Kidney capillary endothelial cell (primary cell): ENCODE measurements at regions not wholly inside any gene's neighbourhood (a gene's known extent, or its start where the extent isn't known, plus 50 kb on each side); places are given as distances from the start of the nearest gene placed in this dataset.

Source experiments
- DNase-seq: peaks from one replicate; pipeline ENCODE4 v3.0.0-alpha.2; 2018; ENCODE audit warnings: low spot score

DNA sequence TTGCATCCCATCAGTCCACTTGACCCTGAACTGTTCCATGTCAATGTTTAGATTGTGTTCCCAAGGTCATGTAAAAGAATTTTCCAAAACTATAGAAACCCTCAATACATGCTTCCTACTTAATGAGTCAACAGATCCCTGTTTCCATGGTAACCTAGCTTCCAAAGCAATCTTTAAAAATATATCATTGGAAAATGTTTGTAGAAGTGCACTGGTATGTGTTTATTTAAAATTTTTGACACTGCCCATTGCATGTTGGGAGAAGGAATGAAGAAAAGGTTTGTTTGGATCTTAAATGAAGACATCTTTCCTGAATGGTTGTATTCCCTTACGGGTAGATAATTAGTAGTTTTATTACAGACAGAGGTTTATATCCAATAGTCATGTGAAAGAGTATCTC lies 345.3 kb downstream of the GABRG1 start:
- no peak for DNase-seq

GRCh38 chr4:45776146-45776545 lies 347.7 kb downstream of the GABRG1 start:
- peak; percentile 7 for DNase-seq

DNA sequence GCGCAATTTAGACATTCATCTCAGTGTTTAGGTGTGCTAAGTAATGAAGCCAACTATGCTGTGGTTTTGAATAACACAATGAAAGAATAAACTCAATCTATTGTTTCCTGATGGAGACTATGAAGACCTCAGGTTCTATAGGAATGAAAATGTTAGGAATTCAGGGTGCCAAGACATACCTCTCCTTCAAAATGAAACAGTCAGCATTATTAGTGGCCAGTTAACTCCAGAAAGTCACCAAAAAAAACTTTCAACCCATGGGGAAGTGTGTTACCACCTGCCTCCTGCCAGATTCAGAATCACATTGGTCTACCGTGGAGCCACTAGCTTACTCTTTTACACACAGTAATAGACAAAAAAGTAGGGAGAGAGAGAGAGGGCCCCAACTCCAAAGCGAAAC lies 352.9 kb downstream of the GABRG1 start:
- DNase-seq, result no peak

DNA sequence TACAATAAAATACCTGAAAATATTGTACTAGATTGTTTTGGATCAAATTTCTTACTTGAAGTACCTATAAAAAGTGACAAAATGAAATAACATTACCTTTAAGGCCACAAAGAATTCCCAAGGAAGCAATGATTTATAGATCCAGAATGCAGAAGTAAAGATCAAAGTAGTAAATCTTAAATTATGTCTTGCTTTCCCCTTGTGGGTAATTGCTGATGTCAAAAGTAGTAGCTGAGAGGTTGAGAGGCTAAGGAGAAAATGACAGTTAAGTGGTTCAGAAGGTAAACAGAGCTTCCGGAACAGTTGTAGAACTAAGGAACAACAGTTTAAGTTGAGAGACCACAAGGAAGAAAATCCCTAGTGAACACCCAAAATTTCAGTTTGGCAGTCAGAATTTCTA lies 358.3 kb downstream of the GABRG1 start:
- DNase-seq, result no peak

DNA sequence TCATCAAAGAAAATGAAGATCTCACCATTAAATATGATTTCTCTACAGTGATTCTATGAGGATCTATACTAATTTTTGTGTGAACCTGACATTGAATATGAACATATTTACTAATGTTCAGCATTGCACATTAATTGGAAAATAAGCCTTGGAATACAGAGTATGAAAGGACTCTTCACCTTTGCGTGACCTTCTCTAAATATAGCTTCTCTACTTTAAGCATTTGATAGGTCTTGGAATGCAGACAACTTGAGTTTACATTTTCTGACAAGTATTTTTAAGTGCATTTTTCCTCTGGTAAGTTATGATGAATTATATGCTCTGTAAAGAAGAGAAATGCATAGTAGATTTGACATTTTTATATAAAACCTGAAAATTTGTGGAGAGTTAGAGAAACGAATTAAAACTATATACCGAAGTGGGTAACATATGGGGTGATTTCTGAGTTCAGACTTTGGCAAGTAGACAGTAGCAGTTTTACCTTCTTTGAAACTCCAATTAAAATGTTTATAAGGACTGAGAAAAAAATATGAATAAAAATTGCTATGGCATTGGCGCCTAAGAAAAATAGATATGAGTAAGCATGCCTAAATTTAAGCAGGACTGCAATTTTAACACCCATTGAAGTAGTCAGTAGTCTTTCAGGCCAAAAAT lies 371.9 kb downstream of the GABRG1 start:
- DNase-seq, result no peak

GRCh38 chr4:45750721-45751120 lies 373.1 kb downstream of the GABRG1 start:
- DNase-seq, result no peak

DNA sequence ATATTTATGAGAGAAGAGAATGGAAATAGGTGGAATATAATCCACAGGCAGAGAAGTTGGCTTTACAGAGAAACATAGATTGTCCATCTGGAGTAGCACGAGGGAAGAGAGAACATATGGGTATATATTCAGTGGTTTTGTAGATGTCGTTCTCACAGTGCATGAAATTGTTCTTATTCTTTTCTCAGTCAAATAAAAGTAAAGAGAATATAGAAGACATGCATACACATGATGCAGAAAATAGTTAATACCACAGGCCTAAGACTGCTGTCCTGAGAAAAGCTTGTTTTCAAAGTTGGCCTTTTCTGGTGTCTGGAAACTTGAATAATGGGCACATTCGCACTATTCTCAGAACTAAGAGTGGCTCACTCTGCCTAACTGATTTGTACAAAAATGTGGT lies 378.1 kb downstream of the GABRG1 start:
- DNase-seq, result no peak

DNA sequence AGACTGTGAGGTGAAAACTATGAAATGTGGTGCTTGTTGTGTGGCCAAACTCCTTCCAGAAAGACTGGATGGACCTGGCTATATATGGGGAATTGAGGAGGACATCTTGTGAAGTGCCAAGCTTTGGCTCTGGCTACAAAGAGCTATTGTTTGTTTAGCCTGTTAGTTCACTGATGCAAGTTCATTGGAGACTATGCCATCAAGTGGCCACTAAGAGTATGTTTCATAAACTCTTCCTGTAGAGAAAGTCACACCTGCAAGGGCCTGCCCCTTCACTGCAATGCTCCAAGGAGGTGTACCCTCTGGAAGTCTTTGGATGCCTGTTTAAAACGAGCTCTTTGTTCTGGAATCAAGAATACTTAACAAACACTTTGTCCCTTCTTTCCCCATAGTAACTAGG lies 382.0 kb downstream of the GABRG1 start:
- no peak for DNase-seq

DNA sequence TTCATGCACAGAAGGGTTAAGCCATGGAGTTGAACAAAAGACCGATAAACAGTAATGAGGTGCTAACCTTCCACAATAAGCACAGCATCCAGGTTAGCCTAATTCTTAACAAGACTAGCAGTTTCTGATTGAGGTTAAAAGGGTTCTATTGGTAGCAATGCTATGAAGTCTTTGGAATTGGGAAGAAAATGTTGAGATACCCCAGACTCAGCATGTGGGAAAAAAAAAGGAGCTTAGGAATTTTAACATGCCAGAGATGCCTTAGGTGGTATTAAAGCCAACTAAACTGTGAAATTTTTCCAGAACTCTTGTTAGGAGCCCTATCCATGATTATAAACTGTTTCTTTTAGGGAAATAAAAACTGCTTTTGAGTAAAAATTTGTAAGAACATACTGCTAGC lies 391.7 kb downstream of the GABRG1 start:
- DNase-seq, result no peak

DNA sequence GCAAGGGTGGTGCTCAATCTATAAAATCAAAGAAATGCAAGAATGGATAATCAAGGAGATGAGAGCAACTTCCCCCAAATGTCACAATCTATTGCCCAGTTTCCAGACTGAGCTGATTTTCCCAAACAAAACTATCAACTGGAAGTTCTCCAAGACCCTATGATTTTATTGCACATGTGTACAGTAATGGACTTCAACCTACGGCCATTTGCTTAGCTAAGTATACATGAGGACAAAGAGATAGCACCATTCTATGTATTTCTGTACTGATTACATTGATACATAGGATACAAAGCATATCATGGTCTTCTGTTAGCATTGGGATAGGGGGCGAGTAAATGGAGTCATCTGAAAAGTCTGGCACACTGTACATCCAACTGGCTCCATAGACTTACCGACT lies 407.8 kb downstream of the GABRG1 start:
- DNase-seq, result no peak

DNA sequence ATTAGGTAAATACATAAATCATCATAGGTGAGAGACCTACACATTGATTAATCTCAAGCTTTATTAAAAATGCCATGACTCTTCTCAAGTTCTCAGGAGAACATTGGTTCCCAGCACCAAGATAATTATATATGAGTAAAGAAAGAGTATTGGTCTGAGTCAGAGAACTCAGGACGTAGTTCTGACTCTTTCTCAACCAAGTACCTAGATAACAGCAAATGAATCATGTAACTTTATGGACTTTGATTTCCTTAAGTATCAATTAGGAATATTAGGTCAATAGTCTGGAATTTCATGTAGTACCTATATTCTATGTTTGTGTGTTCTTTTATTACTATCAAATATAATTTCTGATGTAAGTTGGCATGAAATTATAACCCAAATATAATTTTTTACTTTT lies 409.9 kb downstream of the GABRG1 start:
- DNase-seq, result no peak

DNA sequence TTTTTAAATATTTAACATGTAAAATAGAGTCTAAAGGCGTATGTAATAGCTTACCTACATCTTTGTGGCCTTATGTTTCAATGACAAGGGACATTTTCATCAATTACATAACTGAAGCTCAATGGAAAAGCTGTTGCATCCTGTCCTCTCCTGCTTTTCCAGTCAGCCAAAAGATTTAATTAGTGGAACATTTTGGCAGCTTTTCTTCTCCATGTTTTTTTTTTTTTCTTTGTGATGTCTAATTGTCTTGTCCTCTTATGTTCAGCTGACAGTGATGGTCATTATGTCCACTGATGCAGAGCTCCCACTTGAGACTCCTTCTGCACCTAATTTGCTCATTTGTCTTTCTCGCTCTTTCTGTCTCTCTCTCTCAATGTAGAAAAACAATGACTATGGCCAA lies 422.2 kb downstream of the GABRG1 start:
- DNase-seq, result no peak

- no peak for DNase-seq
Observed at GRCh38 chr4:45693746-45694145, 430.1 kb downstream of the GABRG1 start.

DNA sequence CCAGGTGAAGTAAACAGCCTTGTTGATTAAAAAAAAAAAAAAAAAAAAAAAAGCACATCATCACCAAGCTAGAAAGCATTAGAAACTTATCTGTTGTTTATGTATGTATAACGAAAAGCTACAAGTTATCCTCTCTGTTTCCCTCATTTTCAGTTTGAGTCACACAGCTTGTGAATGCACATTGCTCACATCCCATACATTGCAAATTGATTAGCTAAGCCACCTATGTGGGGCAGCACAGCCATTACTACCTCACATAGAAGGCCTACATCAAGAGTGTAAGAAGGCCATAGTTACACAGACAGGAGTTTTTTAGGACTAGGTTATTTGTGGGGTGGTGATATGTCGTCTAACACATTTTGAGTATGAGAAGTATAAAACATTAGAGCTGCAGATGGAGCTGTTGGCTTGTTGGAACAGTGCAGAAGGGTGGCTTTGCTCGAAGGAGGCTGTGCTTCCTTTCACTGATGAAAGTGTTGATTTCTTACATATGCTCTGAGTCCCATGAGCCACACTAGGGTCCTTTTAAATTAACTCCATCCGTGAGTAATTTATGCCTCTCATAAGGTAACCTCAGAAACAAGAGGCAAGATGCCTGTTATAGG lies 431.6 kb downstream of the GABRG1 start:
- DNase-seq, result no peak

DNA sequence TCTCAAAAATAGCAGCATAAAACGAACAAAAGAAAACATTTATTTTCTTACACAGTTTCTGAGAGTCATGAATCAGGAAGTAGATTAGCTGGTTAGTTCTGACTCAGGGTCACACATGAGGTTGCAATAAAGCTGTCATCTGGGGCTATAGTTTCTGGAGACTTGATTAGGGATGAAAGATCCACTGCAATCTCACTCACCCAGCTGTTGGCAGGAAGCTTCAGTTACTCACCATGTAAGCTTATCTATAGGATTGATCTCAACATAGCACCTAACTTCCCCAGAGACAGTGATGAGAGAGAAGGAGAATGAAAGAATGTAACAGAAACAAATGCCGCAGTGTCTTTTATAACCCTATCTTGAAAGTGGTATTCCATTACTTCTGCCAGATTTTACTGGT lies 435.5 kb downstream of the GABRG1 start:
- DNase-seq, result no peak

DNA sequence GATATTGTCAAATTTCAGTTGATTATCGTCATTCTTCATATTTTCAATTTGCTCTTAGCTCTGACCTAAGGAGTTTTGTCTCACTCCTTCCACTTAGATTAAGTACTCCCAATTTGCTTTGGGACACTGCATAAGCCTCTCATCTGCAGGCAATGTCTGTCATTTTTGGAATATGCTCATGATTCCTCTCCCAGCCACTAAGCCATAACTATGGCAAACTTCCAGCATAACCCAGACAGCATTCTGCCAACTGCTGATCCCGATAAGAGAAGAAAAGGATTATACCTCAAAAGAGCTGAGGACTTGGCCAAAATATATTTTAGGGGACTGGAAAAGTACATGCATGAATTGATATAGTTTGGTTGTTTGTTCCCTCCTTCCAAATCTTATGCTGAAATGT lies 444.4 kb downstream of the GABRG1 start:
- no peak for DNase-seq

GRCh38 chr4:45668128-45668527 lies 455.7 kb downstream of the GABRG1 start:
- DNase-seq, result no peak

DNA sequence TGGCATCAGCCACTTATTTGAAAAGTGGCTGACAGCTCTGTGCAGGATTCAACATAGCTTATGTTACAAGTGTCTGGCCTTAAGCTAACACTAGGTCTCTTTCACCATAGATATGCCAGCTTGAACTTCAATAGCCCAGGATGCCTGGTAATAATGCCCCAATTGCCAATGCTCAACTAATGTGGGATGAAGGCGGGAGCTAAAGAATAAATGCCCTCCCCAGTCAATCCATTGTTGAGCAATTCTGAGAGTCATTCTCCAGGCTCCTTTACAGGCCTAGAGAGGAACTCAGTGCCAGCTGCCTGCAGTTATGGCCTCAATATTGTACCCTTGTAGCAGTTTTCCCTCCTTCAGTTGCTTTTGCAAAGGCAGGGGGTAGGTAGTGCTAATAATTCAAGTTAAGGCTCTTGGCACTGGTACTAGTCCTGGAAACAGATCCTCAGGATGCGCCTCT lies 460.2 kb downstream of the GABRG1 start:
- no peak for DNase-seq

GRCh38 chr4:45663003-45663402 lies 460.9 kb downstream of the GABRG1 start:
- DNase-seq, result no peak

GRCh38 chr4:45661893-45662292 lies 462.0 kb downstream of the GABRG1 start:
- no peak for DNase-seq

- DNase-seq, result no peak
Observed at GRCh38 chr4:45650545-45650944, 473.3 kb downstream of the GABRG1 start.

DNA sequence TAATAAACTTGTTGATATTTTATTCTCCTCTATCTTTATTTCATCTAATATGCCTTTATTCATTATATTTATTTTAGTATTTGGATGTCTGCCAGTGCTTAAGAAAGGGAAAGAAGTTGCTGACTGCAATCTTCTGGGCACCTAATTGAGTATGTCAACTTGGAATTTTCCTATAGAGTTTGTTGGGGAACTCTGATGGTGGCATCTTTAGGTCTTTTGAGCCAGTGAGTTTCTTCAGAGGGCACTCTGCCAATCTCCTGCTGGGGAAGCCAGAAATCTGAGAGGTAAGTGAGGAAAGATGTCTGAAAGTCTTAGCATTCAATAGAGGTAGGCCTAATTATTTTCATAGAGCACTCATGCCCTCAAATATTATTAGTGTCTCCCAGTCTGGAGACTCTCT lies 475.0 kb downstream of the GABRG1 start:
- DNase-seq, result no peak

DNA sequence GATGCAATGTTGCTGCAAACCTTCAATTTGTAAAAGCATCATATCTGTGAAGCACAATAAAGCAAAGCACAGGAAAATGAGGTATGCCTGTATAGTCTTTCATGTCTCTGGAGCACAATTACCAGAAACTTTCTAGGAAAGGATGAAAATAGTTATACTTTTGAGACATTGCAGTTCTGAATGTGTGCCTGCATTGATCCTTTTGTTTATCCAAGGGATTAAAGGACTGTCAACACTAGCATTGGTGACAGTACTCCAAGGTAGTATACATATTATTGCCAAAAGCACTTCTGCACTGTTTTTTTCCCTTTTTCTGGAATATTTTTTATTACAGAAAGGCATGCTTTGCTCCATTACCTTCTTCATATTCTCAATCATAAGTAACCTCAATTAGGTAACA lies 476.0 kb downstream of the GABRG1 start:
- no peak for DNase-seq

DNA sequence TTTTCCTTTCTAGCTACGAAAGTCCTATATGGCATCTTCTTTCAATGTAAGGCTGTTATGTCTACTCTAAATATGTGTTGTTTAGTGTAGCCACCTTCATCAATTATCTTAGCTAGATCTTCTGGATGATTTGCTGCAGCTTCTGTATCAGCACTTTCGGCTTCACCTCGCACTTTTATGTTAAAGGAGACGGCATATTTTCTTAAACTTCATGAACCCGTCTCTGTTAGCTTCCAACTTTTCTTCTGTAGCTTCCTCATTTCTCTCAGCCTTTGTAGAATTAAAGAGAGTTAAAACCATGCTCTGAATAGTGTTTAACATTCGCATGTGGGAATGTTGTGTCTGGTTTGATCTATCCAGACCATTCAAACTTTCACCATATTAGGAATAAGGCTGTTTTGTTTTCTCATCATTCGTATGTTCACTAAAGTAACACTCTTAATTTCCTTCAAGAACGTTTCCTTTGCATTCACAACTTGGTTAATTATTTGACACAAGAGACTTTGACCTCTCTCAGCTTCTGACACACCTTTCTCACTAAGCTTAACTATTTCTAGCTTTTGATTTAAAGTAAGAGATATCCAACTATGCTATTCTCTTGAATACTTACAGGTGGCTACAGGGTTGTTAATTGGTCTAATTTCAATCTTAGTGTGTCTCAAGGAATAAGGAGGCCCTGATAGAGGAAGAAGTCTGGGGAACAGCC lies 476.8 kb downstream of the GABRG1 start:
- no peak for DNase-seq
